HG03439 (cell line): ENCODE measurements at regions not wholly inside any gene's neighbourhood (a gene's known extent, or its start where the extent isn't known, plus 50 kb on each side); places are given as distances from the start of the nearest gene placed in this dataset.
"Not testable (repeated sequence)": the region's sequence is repeated elsewhere in the genome, so short reads cannot be mapped to it uniquely, and the experiment has no call there.

Experiments used
- ATAC-seq: cut with Tn5 transposase; IDR thresholded peaks from one replicate; pipeline ENCODE4 v1.9.1; 2021; ENCODE audit warnings: mild to moderate bottlenecking, moderate library complexity; ENCODE audit not compliant: unreplicated experiment

DNA sequence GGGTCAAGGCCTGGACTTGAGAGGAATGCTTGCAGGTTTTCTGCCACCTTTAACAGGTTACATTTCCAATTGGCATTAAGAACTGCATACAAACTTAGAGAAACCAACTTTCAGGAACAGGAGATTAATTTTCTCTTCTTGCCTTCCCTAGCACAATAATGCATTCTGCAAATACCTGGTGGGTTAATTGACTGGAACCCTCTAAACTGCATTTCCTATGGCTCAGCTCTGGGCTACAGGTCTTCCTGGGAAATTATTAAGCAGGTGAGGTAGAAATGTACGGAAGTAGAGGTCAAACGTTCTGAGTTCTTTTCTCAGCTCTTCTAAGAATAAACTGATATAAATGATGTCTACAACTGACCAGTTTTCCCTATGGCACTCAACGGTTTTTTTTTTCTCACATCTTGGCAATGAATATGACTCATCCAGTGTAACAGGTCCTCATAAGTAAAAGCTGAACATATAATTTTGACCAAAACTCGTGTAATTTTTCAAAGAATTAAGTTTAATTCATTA is 144.9 kb upstream of the PELI2 start:
- no peak for ATAC-seq

DNA sequence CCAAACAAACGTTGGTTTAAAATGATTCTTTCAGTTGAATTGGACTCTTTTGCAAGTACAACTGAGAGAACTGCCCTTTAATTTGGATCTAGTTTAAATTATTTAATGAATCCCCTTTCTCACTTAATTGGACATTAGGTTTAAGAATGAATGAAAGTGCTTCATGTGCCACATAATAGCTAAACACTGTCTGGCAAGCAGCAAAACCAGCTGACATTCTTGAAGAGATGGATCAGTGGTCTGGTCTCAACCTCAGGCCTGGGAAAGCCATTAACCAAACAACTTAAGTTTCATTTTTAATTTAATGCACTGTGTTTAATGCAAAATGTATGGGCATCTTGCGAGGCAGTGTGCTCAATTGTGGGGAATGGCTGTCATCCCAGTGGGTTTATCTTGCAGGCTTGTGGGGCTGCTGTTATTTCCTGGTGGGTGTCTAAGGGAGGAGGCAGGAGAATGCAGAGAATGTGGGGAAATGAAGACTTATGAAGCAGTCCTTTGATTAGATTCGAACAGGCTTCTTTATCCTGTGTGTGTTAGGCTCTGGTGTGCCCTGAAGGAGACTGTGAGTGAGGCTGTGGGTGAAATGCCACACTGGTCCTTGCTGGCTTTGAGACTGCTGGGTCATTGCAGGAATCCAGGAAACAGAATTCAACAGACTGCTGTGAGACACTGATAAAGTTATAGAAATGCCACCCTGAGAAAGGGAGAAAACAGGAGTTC is 144.1 kb upstream of the PELI2 start:
- no peak for ATAC-seq

DNA sequence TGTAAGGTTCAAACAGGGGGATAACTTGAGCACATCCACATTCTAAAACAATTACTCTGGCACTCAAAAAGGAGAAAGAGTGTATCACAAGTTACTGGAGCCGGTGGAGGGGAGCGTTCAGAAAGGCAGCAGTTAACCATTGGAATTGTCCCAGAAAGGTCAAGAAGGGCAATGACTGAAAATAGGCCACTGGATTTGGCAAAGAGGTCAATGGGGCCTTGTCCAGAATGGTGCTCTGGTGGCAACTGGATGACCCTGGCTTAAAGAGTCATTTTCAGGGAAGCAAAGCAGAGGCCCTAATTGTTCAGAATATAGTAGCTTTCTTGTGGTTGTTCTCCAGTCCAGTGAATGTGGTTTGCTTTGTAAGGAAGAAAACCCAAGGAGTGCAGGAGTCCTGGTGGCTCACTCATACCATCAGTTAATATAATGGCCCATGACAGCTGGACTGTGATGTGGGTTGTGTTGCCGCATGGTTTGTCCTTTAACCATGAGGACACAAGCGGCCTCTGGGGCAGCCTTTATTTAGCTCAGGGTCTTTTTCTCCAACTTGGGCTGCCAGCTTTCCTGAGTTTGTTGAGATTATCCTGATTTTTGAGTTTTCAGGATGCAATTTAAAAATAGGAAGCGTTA is 142.8 kb upstream of the PELI2 start:
- ATAC-seq: no peak

DNA sequence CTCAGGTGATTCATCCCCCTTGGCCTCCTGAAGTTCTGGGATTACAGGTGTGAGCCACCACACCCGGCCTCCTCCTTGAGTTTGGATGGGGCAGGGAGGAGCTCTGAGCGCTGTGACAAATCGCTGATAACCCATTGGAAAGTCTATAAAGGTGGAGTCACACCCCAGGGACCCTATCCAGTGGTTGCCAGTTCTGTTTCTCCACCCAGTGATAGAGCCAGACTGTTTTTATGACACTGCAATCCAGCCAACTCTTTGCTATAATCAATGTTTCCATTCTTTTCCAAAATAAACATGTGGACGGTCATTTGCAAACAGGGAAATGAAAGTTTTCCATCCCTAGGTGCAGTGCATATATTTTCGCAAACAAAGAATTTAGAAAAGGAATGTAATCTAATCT is 142.0 kb upstream of the PELI2 start:
- no peak for ATAC-seq

DNA sequence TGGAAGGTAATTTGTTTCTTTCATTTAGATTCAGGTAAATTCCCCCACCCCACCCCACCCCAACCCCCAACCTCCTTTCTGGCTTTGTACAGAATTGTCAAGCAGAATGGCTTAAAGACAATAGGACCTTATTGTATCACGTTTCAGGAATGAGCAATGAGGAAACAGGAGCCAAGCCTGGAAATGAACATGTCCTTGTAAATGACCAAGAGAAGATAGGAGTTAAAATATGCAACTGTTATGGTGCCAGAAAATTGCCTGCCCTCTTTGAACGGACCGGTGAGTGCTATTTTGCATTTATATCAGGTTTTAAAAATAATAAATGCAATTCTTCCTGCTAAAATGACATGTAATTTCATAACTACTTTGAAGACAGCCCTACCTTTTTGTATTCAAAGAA is 141.6 kb upstream of the PELI2 start:
- no peak for ATAC-seq

DNA sequence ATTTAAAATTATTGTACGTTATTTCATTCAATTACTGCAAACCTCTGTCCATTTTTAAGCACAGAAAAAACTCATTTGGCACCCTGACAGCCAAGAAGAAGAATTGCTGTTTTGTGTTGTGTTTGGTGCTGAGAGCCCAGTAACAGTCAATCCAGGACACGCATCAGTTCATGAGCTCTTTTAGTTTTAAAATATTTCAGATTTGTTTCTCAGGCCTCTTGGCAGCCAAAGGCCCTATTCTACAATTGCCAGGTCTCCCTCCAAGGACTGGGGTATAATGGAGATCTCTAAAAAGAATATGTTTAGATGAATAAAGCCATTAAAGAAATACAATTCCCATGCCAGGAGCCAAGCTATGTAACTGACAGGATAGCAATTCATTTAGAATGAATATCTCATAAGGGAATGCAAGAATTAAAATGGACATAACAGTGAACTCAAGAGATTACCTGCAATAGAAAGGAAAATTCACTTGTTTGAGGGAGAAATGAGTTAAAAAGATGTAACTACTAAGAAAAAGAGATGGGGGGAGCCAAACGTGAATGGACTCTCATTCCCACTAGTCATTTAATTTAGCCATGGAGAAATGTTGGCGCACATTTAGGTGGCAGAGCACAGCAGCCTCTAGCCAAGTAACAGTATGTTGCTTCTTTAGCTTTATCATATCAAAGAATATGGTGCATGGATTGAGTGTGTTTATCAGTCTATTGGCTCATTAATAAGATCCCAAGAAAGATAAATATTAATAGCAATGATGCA is 140.6 kb upstream of the PELI2 start:
- ATAC-seq: no peak

DNA sequence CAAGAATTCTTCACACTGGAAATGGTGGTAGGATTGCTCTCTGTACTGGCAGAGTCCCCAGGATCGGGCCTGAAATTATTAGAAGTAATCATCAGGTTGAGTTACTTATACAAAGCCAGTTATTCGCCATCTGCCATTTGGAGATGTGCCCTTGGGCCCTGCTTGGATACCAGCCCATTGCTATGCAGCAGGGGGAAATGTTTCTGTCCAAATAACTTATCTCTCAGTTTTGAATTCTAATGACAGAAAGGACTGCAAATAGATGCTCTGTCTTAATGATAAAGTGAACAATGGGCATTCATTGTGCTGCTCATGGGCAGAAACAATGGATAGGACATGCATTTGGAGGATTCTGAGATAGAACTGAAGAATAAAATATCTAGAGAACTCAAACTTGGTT is 139.1 kb upstream of the PELI2 start:
- no peak for ATAC-seq

DNA sequence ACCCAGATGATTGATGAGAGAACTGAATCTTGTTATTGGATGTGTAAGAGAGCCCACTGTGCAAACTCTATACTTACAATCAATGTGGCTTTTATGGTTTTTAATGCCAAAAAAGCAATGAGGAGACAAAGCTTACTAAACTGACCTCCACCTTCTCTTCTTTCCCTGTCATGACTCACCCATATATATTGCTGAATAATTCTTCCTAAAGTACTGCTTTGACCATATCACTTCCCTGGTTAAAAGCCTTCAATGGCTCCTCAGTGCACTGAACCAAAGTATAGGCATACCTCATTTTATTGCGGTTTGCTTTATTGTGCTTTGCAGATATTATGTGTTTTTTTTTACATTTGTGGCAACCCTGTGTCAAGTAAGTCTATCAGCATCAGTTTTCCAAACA is 138.4 kb upstream of the PELI2 start:
- ATAC-seq: no peak

DNA sequence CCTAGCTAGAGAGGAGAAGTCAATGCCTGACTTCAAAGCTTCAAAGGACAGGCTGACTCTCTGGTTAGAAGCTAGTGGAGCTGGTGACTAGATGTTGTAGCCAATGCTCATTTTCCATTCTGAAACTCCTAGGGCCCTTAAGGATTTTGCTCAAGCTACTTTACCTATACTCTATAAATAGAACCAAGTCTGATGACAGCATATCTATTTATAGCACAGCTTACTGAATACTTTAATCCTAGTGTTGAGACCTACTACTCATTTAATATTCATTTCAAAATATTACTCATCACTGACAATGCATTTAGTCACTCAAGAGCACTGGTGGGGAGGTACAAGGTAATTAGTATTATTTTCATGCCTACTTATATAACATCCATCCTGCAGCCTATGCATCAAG is 137.2 kb upstream of the PELI2 start:
- ATAC-seq: no peak

DNA sequence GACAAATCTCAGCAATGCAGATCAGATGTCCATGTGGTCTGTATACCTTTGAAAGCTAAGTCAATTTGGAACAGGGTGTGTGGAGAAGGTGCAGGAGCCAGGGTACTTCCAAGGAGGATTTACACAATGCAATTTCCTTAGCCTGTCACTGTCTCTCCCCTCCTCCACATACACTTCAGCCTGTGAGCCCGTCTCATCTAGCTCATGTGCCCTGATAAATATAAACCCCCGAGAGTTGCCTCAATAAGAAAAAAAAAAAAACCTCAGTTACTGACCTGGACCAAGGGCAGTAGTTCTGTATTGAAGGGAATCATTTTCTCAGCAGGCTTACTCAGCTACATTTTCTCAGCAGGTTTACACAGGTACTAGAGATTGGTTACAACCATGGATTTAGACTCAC is 132.1 kb upstream of the PELI2 start:
- no peak for ATAC-seq

DNA sequence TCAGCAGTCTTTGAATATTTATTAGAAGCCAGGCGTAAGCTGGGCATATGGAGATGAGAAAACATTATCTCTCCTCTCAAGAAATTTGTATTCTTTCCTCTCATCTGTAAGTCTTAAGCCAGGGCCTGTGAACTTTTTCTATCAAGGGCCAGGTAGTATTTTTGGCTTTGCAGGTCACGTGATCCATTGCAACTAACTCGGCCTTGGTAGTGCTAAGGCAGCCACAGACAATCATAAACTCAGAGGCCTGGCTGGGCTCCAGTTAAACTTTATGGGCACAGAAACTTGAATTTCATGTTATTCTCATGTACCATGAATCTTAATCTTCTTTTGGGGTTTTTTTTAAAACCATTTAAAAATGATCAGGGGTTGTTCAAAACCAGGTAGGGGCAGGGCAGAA is 117.4 kb upstream of the PELI2 start:
- ATAC-seq: no peak

DNA sequence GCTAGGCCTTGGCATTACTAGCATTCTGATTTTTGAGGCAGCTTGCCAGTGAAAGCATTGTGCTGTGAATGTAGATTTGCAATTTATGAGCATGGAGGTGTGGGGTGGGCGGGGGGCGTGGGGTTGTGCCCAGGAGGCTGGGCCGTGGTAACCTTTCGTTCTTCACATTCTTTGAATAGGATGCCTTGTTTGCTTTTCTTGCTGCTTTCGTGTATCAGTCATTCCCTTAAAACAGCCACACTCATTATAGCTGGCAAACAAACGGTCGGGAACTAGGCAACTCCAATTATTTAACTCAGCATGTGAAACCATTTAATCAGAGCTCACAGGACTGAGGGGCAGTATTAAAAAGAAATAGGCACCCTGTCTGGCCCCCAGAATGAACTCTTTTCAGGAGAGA is 115.9 kb upstream of the PELI2 start:
- no peak for ATAC-seq

DNA sequence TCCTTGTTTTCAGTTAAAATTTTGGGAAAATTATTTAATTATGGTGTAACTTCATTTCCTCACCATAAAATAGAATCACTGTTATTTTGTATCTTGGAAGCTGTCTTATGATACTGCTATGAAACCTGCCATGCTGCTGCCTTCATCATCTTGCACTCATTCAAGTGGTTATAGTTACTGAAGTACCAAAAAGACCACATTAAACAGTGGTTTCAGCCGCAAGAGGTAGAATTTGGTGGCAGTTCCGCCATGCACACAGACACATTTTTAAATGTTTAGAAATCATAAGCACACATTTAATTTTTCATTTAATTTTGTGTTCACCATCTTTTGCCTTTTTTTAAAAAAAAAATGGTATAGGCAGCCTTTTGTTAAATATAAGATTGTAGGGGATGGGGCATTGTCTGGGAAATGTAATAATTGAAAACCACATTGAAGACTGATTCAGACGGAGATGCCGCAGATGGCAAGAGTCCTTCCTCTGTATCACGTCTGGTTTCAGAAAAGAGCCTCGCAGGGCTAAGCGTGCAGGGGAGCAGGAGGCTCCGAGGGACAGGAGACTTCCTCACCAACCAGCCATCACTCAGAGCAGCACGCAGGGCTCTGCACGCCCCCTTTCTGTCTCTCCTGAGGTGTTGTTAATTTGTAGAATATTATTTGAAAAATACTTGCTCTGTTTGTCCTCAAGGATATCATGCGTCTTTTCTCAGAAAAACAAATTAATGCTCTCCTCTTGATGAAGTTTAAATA is 115.2 kb upstream of the PELI2 start:
- ATAC-seq: no peak

DNA sequence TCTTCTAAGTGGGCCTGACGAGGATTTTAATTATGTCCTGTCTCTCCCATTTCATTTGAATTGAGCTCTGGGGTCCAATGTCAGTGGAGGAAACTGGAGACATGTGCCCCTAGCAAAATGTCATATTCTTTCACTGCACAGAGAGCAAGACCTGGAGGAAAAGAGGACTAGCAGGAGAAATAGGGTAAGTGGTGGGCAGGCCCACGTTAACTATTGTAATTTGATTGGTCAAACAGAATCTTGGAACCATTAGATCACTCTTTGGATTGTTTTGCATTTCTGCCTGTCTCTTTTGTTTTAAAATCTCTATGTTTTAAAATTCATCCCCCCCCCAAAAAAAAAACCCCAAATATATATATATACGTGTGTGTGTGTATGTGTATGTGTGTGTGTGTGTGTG is 113.9 kb upstream of the PELI2 start:
- no peak for ATAC-seq

DNA sequence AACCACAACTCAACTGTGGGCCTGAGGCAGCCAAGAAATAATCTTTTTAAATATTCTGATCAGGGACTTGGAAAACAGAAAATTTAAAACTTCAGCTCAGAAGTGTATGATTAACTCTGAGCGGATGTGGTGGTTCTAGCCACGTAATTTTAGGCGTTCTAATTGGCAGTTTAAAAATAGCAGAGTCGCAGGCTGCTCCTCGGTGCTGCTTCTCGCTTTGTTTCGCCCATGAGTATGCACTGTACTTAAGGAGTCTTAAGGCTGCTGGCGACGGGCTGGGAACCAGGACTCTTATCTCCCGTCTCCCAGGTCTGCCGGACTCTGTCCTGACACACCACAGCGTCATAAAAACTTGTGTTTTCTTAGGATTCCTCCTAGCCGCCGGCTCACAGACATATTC is 113.4 kb upstream of the PELI2 start:
- peak; percentile 87 for ATAC-seq

DNA sequence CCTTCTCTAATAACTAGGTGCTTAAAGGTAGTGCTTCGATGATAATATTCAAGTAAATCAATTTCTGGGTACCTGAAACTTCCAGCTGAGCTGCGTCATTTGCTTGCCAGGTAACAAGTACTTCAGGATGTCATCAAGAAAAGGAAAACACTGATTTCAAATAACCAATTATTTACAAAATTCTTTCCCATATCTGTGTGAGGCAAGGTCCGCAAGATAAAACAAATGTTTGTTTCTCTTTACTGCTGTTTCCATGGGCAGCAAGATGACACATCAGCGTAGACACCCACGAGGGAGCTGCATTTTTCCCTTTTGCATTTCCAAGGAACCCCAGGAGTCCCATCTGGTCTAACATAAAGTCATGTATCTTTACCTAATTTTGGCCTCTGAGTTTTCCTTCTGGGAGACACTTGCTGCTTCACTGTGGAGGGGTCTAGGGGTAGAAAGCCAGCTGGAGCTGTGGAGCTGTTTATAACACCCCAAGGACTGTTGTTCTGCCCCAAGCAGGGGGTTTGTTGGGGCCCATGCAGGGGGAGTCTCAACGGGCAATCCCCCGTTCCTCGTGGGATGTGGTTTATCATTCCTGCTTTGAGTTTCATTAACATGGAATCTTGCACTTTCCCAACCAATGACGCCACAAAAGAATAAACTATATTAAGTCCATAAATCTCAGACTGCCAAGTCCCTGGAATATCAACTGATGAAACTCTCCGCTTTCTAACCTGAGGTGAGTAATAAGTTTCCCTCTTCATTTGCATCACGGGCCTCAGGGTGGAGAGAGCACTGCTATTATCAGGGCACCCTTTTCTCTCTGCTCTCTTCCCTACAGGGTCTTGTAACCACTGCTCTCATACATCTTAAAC is 112.8 kb upstream of the PELI2 start:
- ATAC-seq: no peak

DNA sequence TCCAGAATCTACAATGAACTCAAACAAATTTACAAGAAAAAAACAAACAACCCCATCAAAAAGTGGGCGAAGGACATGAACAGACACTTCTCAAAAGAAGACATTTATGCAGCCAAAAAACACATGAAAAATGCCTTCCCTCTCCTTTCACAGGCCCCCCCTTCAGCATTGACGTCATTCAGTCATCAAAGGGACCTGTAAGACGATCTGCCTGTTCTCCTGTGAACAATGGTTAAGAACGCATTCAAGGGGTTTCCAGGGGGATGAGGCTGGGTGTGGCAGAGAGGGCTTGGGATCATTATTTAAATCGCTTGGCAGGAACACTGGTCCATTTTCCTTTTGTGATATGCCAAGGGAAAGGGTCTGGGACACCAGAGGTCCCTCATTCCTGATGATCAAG is 110.7 kb upstream of the PELI2 start:
- ATAC-seq: not testable (repeated sequence)

DNA sequence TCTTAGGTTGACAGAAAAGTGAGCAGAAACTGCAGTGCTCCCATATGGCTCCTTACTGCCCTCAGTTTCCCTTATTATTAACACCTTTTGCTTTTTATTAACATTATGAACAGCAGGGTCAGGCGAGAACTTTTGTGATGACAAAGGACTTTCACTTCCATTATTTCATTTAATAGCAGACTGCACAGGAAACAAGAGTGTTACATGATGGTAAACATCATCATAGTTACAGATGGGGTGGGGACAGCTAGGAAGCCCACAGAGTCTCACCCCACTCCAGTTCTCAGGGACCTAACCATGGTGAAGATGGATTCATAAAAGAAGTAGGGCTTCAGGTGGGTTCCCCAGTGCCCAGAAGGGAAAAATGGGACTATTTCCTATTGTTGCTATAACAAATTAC is 110.1 kb upstream of the PELI2 start:
- ATAC-seq: no peak

DNA sequence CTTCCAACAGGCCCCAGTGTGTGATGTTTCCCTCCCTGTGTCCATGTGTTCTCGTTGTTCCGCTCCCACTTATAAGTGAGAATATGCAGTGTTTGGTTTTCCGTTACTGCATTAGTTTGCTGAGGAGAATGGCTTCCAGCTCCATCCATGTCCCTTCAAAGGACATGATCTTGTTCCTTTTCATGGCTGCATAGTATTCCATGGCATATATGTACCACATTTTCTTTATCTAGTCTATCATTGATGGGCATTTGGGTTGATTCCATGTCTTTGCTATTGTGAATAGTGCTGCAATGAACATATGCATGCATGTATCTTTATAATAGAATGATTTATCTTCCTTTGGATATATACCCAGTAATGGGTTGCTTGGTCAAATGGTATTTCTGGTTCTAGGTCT is 109.5 kb upstream of the PELI2 start:
- not testable (repeated sequence) for ATAC-seq

DNA sequence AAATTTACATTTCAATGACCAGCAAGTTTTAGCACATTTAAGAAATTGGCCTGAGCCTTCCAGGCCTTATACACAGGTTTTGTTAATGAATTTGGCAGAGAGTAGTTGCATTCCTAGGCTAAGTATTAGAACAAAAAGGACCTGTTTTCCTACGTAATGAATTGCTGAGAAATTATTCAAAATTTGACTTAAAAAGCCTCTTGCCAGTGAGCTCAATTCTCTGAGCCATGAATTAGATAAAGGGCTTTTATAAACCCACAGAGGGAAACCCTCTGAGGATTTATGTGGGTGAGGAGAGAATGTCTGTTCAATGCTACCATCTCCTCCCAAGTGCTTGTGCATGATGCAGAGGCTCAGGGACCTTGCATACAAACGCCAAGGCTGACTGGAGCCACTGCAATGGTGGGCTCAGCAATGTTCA is 94.5 kb upstream of the PELI2 start:
- no peak for ATAC-seq
